ENCODE measurements at regions not wholly inside any gene's neighbourhood (a gene's known extent, or its start where the extent isn't known, plus 50 kb on each side); places are given as distances from the start of the nearest gene placed in this dataset.

- Histone ChIP-seq H3K27ac (replicated peaks) (no peak overlapping the region), H3K27me3 (ENCODE audit: low read depth) (no peaks in the 10 kb centered on the region), H3K4me1 (no peaks in the 10 kb centered on the region), H3K9me3 (replicated peaks) (no peaks in the 10 kb centered on the region), H3K4me3 (no peak overlapping the region), H3K36me3 (no peaks in the 10 kb centered on the region)
- intact Hi-C loops (cut with micrococcal nuclease): no loop called here
- DNase-seq: no peak
- TF ChIP-seq, protein P1, sequence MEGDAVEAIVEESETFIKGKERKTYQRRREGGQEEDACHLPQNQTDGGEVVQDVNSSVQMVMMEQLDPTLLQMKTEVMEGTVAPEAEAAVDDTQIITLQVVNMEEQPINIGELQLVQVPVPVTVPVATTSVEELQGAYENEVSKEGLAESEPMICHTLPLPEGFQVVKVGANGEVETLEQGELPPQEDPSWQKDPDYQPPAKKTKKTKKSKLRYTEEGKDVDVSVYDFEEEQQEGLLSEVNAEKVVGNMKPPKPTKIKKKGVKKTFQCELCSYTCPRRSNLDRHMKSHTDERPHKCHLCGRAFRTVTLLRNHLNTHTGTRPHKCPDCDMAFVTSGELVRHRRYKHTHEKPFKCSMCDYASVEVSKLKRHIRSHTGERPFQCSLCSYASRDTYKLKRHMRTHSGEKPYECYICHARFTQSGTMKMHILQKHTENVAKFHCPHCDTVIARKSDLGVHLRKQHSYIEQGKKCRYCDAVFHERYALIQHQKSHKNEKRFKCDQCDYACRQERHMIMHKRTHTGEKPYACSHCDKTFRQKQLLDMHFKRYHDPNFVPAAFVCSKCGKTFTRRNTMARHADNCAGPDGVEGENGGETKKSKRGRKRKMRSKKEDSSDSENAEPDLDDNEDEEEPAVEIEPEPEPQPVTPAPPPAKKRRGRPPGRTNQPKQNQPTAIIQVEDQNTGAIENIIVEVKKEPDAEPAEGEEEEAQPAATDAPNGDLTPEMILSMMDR (IDR thresholded peaks at IDR 0.05; ENCODE audit: borderline replicate concordance): no peak
Observed at GRCh38 chr7:15916681-15917380, 230.3 kb upstream of the MEOX2 start.

- Histone ChIP-seq H3K36me3 (no peaks in the 10 kb centered on the region), H3K9me3 (replicated peaks) (no peaks in the 10 kb centered on the region), H3K27ac (replicated peaks) (no peak overlapping the region), H3K4me3 (no peak overlapping the region), H3K27me3 (ENCODE audit: low read depth) (no peaks in the 10 kb centered on the region), H3K4me1 (no peaks in the 10 kb centered on the region)
- TF ChIP-seq, protein P1 (IDR thresholded peaks at IDR 0.05; ENCODE audit: borderline replicate concordance): no peak
- DNase-seq: no peak
- intact Hi-C loops (cut with micrococcal nuclease): no loop called here
Observed at GRCh38 chr7:15915686-15916293, 229.3 kb upstream of the MEOX2 start.

DNA sequence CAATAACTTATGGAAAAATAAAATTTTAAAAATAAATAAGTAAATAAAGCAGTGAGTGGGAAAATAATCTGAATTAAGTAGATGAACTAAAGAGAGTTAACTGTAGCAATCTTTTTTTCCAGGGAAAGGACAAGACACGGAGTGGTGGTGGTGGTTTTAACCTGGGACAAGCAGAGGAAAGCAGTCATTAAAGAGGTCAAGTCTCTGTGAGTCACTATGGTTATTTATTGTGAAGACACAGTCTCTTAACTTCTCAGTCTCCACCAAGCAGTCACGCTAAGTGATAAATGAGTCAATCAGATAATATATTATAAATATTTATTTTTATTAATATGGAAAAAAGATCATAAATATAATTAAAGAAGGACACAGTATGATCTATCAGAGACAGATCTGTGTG, 228.1 kb upstream of the MEOX2 start:
- Histone ChIP-seq H3K27me3 (ENCODE audit: low read depth) (no peaks in the 10 kb centered on the region), H3K4me1 (no peaks in the 10 kb centered on the region), H3K36me3 (no peaks in the 10 kb centered on the region), H3K4me3 (no peak overlapping the region), H3K27ac (replicated peaks) (no peak overlapping the region), H3K9me3 (replicated peaks) (no peaks in the 10 kb centered on the region)
- no peak for DNase-seq
- intact Hi-C loops (cut with micrococcal nuclease): no loop called here
- TF ChIP-seq, protein P1 (IDR thresholded peaks at IDR 0.05; ENCODE audit: borderline replicate concordance): no peak

GRCh38 chr7:15906436-15906835, 220.0 kb upstream of the MEOX2 start:
- Histone ChIP-seq H3K9me3 (replicated peaks) (no peaks in the 10 kb centered on the region), H3K4me3 (no peak overlapping the region), H3K27me3 (ENCODE audit: low read depth) (no peaks in the 10 kb centered on the region), H3K27ac (replicated peaks) (no peak overlapping the region), H3K36me3 (no peaks in the 10 kb centered on the region), H3K4me1 (peaks cover 9% of the 10 kb centered on the region)
- TF ChIP-seq, protein P1 (IDR thresholded peaks at IDR 0.05; ENCODE audit: borderline replicate concordance): no peak
- intact Hi-C loops (cut with micrococcal nuclease): no loop called here
- DNase-seq: no peak

GRCh38 chr7:15905251-15906040, 219.0 kb upstream of the MEOX2 start:
- no peaks in the 10 kb centered on the region for H3K9me3 ChIP-seq (replicated peaks)
- H3K27ac ChIP-seq (replicated peaks): no peak overlapping the region
- TF ChIP-seq, protein P1 (IDR thresholded peaks at IDR 0.05; ENCODE audit: borderline replicate concordance): no peak
- intact Hi-C loops (cut with micrococcal nuclease): no loop called here
- H3K27me3 ChIP-seq (ENCODE audit: low read depth): no peaks in the 10 kb centered on the region
- H3K4me3 ChIP-seq: no peak overlapping the region
- peaks cover 9% of the 10 kb centered on the region for H3K4me1 ChIP-seq
- DNase-seq: no peak
- no peaks in the 10 kb centered on the region for H3K36me3 ChIP-seq
